Astrocyte (in vitro differentiated cells and primary cell): ENCODE measurements at regions not wholly inside any gene's neighbourhood (a gene's known extent, or its start where the extent isn't known, plus 50 kb on each side); places are given as distances from the start of the nearest gene placed in this dataset.

Experiments
- DNase-seq: peaks from one replicate; pipeline ENCODE4 v3.0.0-alpha.2; 2010; ENCODE audit warnings: low read depth
- FAIRE-seq: peaks from 2 replicates; lab custom pipeline; 2011; peaks lifted over from hg19 to GRCh38; lab: Jason Lieb, UNC
- H2AFZ ChIP-seq: 2 replicates; pipeline ENCODE4 v1.6.0; 2012; ENCODE audit warnings: low read depth, low read length, inconsistent platforms
- H3K27ac ChIP-seq: 2 replicates; pipeline ENCODE4 v1.5.1; 2011; ENCODE audit warnings: low read depth, low read length, inconsistent platforms
- H3K27me3 ChIP-seq: 2 replicates; pipeline ENCODE4 v1.6.0; 2011; ENCODE audit warnings: low read length, inconsistent platforms; ENCODE audit not compliant: insufficient read depth
- H3K36me3 ChIP-seq: 2 replicates; pipeline ENCODE4 v1.5.1; 2011; ENCODE audit warnings: low read length, inconsistent platforms; ENCODE audit not compliant: insufficient read depth
- H3K4me1 ChIP-seq: 2 replicates; pipeline ENCODE4 v1.5.1; 2011; ENCODE audit warnings: low read length, inconsistent platforms; ENCODE audit not compliant: insufficient read depth
- H3K4me2 ChIP-seq: 2 replicates; pipeline ENCODE4 v1.6.0; 2012; ENCODE audit warnings: low read length, inconsistent platforms
- H3K4me3 ChIP-seq: 2 replicates; pipeline ENCODE4 v1.5.1; 2011; ENCODE audit warnings: low read depth, mild to moderate bottlenecking, low read length, inconsistent platforms; ENCODE audit not compliant: insufficient read depth
- H3K79me2 ChIP-seq: 2 replicates; pipeline ENCODE4 v1.6.0; 2012; ENCODE audit warnings: mild to moderate bottlenecking, low read length, inconsistent platforms; ENCODE audit not compliant: insufficient read depth
- H3K9ac ChIP-seq: 2 replicates; pipeline ENCODE4 v1.6.0; 2012; ENCODE audit warnings: mild to moderate bottlenecking, low read length, inconsistent platforms
- H3K9me3 ChIP-seq: 2 replicates; pipeline ENCODE4 v1.5.1; 2012; ENCODE audit warnings: low read depth, mild to moderate bottlenecking, low read length, inconsistent platforms; ENCODE audit not compliant: insufficient read depth
- H4K20me1 ChIP-seq: 2 replicates; pipeline ENCODE4 v1.6.0; 2012; ENCODE audit warnings: low read length, inconsistent platforms; ENCODE audit not compliant: insufficient read depth
- H3K27ac Mint-ChIP-seq: one replicate; pipeline ENCODE4 v1.8.0; 2021; ENCODE audit warnings: mild to moderate bottlenecking, mixed read lengths; ENCODE audit not compliant: unreplicated experiment
- H3K27me3 Mint-ChIP-seq: one replicate; pipeline ENCODE4 v1.8.0; 2021; ENCODE audit warnings: low read depth, mixed read lengths; ENCODE audit not compliant: unreplicated experiment
- H3K36me3 Mint-ChIP-seq: one replicate; pipeline ENCODE4 v1.8.0; 2021; ENCODE audit warnings: low read depth, mixed read lengths; ENCODE audit not compliant: unreplicated experiment
- H3K4me1 Mint-ChIP-seq: one replicate; pipeline ENCODE4 v1.8.0; 2021; ENCODE audit warnings: low read depth, mixed read lengths; ENCODE audit not compliant: unreplicated experiment
- H3K4me3 Mint-ChIP-seq: one replicate; pipeline ENCODE4 v1.8.0; 2021; ENCODE audit warnings: mild to moderate bottlenecking, moderate library complexity, mixed read lengths; ENCODE audit not compliant: unreplicated experiment
- H3K9me3 Mint-ChIP-seq: one replicate; pipeline ENCODE4 v1.8.0; 2021; ENCODE audit warnings: mild to moderate bottlenecking, mixed read lengths; ENCODE audit not compliant: unreplicated experiment
- EZH2 ChIP-seq: IDR thresholded peaks from 2 replicates; pipeline ENCODE4 v1.6.1; 2012; ENCODE audit warnings: mild to moderate bottlenecking, low read length, inconsistent platforms; ENCODE audit not compliant: insufficient read depth
- TF ChIP-seq, protein P1 (sequence below): IDR thresholded peaks from 2 replicates; pipeline ENCODE4 v1.5.1; 2011; ENCODE audit warnings: low read depth, mild to moderate bottlenecking, inconsistent platforms, low read length, moderate library complexity; ENCODE audit not compliant: insufficient read depth

DNA sequence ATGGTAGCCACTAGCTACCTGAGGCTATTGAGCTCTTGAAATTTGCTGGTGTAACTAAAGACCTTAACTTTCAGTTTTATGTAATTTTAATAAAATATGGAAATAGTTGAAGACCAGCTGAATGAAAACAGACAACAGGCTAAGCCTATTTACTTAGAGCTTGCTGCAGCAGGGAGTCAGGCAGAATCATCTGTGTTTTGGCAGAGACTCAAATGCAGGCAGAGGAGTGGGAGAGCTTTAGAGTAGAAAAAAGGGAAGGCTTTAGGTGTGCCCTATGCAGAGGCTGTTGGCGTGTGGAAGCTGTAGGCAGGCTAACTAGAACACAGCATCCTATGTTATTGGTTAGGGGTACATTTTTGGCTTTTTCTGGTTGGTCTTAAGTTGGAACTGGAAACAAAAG is 304.9 kb upstream of the NBEA start:
- H3K79me2 ChIP-seq = no peaks in the 10 kb centered on the region
- TF ChIP-seq EZH2 = no peak
- TF ChIP-seq, protein P1, sequence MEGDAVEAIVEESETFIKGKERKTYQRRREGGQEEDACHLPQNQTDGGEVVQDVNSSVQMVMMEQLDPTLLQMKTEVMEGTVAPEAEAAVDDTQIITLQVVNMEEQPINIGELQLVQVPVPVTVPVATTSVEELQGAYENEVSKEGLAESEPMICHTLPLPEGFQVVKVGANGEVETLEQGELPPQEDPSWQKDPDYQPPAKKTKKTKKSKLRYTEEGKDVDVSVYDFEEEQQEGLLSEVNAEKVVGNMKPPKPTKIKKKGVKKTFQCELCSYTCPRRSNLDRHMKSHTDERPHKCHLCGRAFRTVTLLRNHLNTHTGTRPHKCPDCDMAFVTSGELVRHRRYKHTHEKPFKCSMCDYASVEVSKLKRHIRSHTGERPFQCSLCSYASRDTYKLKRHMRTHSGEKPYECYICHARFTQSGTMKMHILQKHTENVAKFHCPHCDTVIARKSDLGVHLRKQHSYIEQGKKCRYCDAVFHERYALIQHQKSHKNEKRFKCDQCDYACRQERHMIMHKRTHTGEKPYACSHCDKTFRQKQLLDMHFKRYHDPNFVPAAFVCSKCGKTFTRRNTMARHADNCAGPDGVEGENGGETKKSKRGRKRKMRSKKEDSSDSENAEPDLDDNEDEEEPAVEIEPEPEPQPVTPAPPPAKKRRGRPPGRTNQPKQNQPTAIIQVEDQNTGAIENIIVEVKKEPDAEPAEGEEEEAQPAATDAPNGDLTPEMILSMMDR = no peak
- no peak overlapping the region for H3K4me2 ChIP-seq
- H3K36me3 ChIP-seq = no peaks in the 10 kb centered on the region
- H3K4me3 ChIP-seq = no peak overlapping the region
- H4K20me1 ChIP-seq = no peaks in the 10 kb centered on the region
- DNase-seq = no peak
- H3K27me3 ChIP-seq = no peaks in the 10 kb centered on the region
- no peak for FAIRE-seq
- no peak overlapping the region for H3K9ac ChIP-seq
- H3K27ac ChIP-seq = no peak overlapping the region
- H3K4me1 ChIP-seq = no peaks in the 10 kb centered on the region
- Mint-ChIP-seq H3K4me1 (peaks cover 6% of the 10 kb centered on the region), H3K27me3 (no peaks in the 10 kb centered on the region), H3K4me3 (no peak overlapping the region), H3K36me3 (peaks cover 2% of the 10 kb centered on the region), H3K27ac (no peak overlapping the region), H3K9me3 (no peaks in the 10 kb centered on the region)
- no peak overlapping the region for H2AFZ ChIP-seq
- no peaks in the 10 kb centered on the region for H3K9me3 ChIP-seq

DNA sequence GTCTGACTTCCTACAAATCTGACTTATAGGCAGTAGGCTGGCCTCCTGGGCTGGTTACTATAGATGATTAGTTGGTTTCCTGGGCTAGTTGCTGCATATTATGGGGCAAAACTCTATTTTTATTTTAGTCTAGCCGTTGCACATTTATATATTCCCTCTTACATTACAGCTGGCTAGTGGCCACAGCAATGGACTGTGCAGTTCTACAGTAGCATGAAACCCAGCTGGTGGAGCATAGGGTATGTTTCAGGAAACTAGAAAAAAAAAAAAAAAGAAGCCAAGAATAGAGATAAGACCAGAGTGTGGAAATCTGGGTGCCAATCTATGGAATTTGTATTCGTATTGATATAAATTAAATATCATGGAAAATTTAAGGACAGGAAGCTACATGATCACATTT is 304.4 kb upstream of the NBEA start:
- no peak overlapping the region for H3K9ac ChIP-seq
- TF ChIP-seq, protein P1 = no peak
- TF ChIP-seq EZH2 = no peak
- H2AFZ ChIP-seq = no peak overlapping the region
- H3K4me1 Mint-ChIP-seq = peaks cover 6% of the 10 kb centered on the region
- H3K4me2 ChIP-seq = no peak overlapping the region
- no peaks in the 10 kb centered on the region for H3K9me3 Mint-ChIP-seq
- no peak for FAIRE-seq
- H3K27me3 Mint-ChIP-seq = no peaks in the 10 kb centered on the region
- H3K36me3 Mint-ChIP-seq = peaks cover 2% of the 10 kb centered on the region
- H3K27ac Mint-ChIP-seq = no peak overlapping the region
- H4K20me1 ChIP-seq = no peaks in the 10 kb centered on the region
- H3K79me2 ChIP-seq = no peaks in the 10 kb centered on the region
- DNase-seq = no peak
- no peaks in the 10 kb centered on the region for H3K36me3 ChIP-seq
- no peak overlapping the region for H3K4me3 ChIP-seq
- H3K27me3 ChIP-seq = no peaks in the 10 kb centered on the region
- no peaks in the 10 kb centered on the region for H3K4me1 ChIP-seq
- H3K9me3 ChIP-seq = no peaks in the 10 kb centered on the region
- no peak overlapping the region for H3K4me3 Mint-ChIP-seq
- no peak overlapping the region for H3K27ac ChIP-seq

DNA sequence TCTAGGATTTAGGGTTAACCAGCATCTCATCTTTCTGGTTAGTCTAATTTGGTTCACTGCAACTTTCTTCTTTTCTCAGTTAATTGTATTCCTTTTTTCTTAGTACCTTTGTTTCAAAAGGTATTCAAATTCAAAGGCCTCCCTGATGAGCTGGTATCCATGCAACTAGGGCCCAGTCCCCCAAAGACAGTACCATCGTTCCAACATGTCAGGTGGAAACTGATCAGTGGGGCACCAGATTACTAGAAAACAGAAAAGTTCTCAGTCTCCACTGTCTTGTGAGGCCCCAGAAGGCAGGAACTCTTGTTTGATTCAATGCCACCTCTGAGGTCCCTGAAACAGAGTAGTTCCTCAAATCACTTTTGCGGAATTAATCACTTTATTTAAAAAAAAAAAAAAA is 303.2 kb upstream of the NBEA start:
- H2AFZ ChIP-seq = no peak overlapping the region
- H3K9me3 Mint-ChIP-seq = no peaks in the 10 kb centered on the region
- no peak for TF ChIP-seq EZH2
- TF ChIP-seq, protein P1 = no peak
- no peaks in the 10 kb centered on the region for H3K4me1 ChIP-seq
- no peaks in the 10 kb centered on the region for H3K27me3 Mint-ChIP-seq
- H3K4me2 ChIP-seq = no peak overlapping the region
- FAIRE-seq (no peak), DNase-seq (no peak)
- H3K36me3 Mint-ChIP-seq = peaks cover 2% of the 10 kb centered on the region
- H3K9me3 ChIP-seq = no peaks in the 10 kb centered on the region
- no peaks in the 10 kb centered on the region for H3K79me2 ChIP-seq
- no peaks in the 10 kb centered on the region for H3K36me3 ChIP-seq
- no peak overlapping the region for H3K27ac ChIP-seq
- H4K20me1 ChIP-seq = no peaks in the 10 kb centered on the region
- peaks cover 6% of the 10 kb centered on the region for H3K4me1 Mint-ChIP-seq
- no peak overlapping the region for H3K9ac ChIP-seq
- no peak overlapping the region for H3K4me3 ChIP-seq
- H3K4me3 Mint-ChIP-seq = no peak overlapping the region
- H3K27ac Mint-ChIP-seq = no peak overlapping the region
- H3K27me3 ChIP-seq = no peaks in the 10 kb centered on the region
